OCI-LY1 (cell line): ENCODE measurements at regions not wholly inside any gene's neighbourhood (a gene's known extent, or its start where the extent isn't known, plus 50 kb on each side); places are given as distances from the start of the nearest gene placed in this dataset.

Source experiments
- H2AFZ ChIP-seq: fragments of 200-600 bp; sonication (generic), shearing (Covaris generic); 2 replicates; pipeline ENCODE4 v1.6.0; 2014; ENCODE audit warnings: antibody characterized with exemption, mild to moderate bottlenecking, low read length
- H3F3A ChIP-seq: fragments of 200-600 bp; sonication (generic), shearing (Covaris generic); 2 replicates; pipeline ENCODE4 v1.6.0; 2014; ENCODE audit warnings: mild to moderate bottlenecking, antibody characterized with exemption, low read length, moderate library complexity; ENCODE audit not compliant: insufficient read depth
- H3K27ac ChIP-seq: fragments of 200-600 bp; sonication (generic); 2 replicates; pipeline ENCODE4 v1.5.1; 2014; ENCODE audit warnings: low read length, mixed run types, mild to moderate bottlenecking, low read depth; ENCODE audit not compliant: poor library complexity, severe bottlenecking
- H3K27me3 ChIP-seq: fragments of 200-600 bp; sonication (generic); 2 replicates; pipeline ENCODE4 v1.6.0; 2014; ENCODE audit warnings: antibody characterized with exemption, mild to moderate bottlenecking, low read length, moderate library complexity; ENCODE audit not compliant: insufficient read depth
- H3K36me3 ChIP-seq: fragments of 200-600 bp; sonication (generic); 2 replicates; pipeline ENCODE4 v1.6.1; 2014; ENCODE audit warnings: mild to moderate bottlenecking, antibody characterized with exemption, low read length, moderate library complexity, mixed read lengths; ENCODE audit not compliant: insufficient read depth
- H3K4me1 ChIP-seq: fragments of 200-600 bp; sonication (generic); 2 replicates; pipeline ENCODE4 v1.5.1; 2014; ENCODE audit warnings: mild to moderate bottlenecking, low read length, moderate library complexity; ENCODE audit not compliant: insufficient read depth, severe bottlenecking
- H3K4me2 ChIP-seq: fragments of 200-600 bp; sonication (generic), shearing (Covaris generic); 2 replicates; pipeline ENCODE4 v1.6.1; 2014; ENCODE audit warnings: low read length
- H3K4me3 ChIP-seq: fragments of 200-600 bp; sonication (generic); 2 replicates; pipeline ENCODE4 v1.5.1; 2014; ENCODE audit warnings: low read length, low read depth, mild to moderate bottlenecking, mixed read lengths; ENCODE audit not compliant: poor library complexity, severe bottlenecking
- H3K79me2 ChIP-seq: fragments of 200-600 bp; shearing (Covaris generic); 2 replicates; pipeline ENCODE4 v1.6.1; 2016; ENCODE audit warnings: mixed run types, low read length, mixed read lengths; ENCODE audit not compliant: insufficient read depth
- H3K9ac ChIP-seq: fragments of 200-600 bp; sonication (generic), shearing (Covaris generic); 2 replicates; pipeline ENCODE4 v1.6.1; 2014; ENCODE audit warnings: mild to moderate bottlenecking, low read length, mixed read lengths
- H3K9me2 ChIP-seq: fragments of 200-600 bp; sonication (generic), shearing (Covaris generic); 2 replicates; pipeline ENCODE4 v1.6.1; 2014; ENCODE audit warnings: low read depth, mild to moderate bottlenecking, low read length, mixed read lengths
- H3K9me3 ChIP-seq: fragments of 200-600 bp; shearing (Covaris generic); 2 replicates; pipeline ENCODE4 v1.6.1; 2014; ENCODE audit warnings: low read length, mixed read lengths
- H4K20me1 ChIP-seq: fragments of 200-600 bp; sonication (generic), shearing (Covaris generic); 2 replicates; pipeline ENCODE4 v1.6.0; 2016; ENCODE audit warnings: mild to moderate bottlenecking, low read length; ENCODE audit not compliant: insufficient read depth
- EZH2 ChIP-seq: fragments of 200-600 bp; sonication (generic), shearing (Covaris generic); IDR thresholded peaks from 2 replicates; pipeline ENCODE4 v1.8.0; 2017; ENCODE audit warnings: borderline replicate concordance, mixed run types, mild to moderate bottlenecking, antibody characterized with exemption, low read length, moderate library complexity, mixed read lengths
- TF ChIP-seq, protein P1 (sequence below): fragments of 200-600 bp; sonication (generic), shearing (Covaris generic); IDR thresholded peaks from 2 replicates; pipeline ENCODE4 v1.5.1; 2017; ENCODE audit warnings: mild to moderate bottlenecking, antibody characterized with exemption, low read length, moderate library complexity, mixed read lengths

GRCh38 chr4:67040315-67040714, 505.0 kb downstream of the CENPC start:
- Histone ChIP-seq H3K4me3 (no peak overlapping the region), H3K79me2 (no peaks in the 10 kb centered on the region), H3K9me2 (no peaks in the 10 kb centered on the region), H4K20me1 (no peaks in the 10 kb centered on the region), H2AFZ (no peak overlapping the region), H3K9ac (no peak overlapping the region), H3K27ac (no peak overlapping the region), H3F3A (no peaks in the 10 kb centered on the region), H3K4me2 (no peak overlapping the region), H3K4me1 (no peaks in the 10 kb centered on the region), H3K9me3 (no peaks in the 10 kb centered on the region), H3K27me3 (no peaks in the 10 kb centered on the region), H3K36me3 (no peaks in the 10 kb centered on the region)
- no peak for TF ChIP-seq EZH2
- TF ChIP-seq, protein P1, sequence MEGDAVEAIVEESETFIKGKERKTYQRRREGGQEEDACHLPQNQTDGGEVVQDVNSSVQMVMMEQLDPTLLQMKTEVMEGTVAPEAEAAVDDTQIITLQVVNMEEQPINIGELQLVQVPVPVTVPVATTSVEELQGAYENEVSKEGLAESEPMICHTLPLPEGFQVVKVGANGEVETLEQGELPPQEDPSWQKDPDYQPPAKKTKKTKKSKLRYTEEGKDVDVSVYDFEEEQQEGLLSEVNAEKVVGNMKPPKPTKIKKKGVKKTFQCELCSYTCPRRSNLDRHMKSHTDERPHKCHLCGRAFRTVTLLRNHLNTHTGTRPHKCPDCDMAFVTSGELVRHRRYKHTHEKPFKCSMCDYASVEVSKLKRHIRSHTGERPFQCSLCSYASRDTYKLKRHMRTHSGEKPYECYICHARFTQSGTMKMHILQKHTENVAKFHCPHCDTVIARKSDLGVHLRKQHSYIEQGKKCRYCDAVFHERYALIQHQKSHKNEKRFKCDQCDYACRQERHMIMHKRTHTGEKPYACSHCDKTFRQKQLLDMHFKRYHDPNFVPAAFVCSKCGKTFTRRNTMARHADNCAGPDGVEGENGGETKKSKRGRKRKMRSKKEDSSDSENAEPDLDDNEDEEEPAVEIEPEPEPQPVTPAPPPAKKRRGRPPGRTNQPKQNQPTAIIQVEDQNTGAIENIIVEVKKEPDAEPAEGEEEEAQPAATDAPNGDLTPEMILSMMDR = no peak

DNA sequence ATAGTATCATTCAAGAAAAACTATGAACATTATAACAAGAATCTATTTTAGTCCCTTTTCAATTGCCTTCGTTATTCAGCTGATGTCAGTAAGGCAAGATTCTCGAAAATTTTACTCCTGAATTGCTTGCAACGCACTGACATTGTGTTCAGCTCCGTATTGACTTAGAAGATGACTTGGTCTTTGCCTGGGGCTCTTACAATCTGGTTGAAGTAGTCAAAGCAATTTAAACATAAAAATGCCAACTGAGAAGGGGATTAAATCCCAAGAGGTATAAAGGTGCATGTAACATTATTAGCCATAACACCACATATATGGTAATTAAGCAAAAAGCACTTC, 507.1 kb downstream of the CENPC start:
- Histone ChIP-seq H3K79me2 (no peaks in the 10 kb centered on the region), H3K27me3 (no peaks in the 10 kb centered on the region), H3K27ac (no peak overlapping the region), H3K9me3 (no peaks in the 10 kb centered on the region), H3F3A (no peaks in the 10 kb centered on the region), H3K4me1 (no peaks in the 10 kb centered on the region), H3K9ac (no peak overlapping the region), H3K4me2 (no peak overlapping the region), H3K9me2 (no peaks in the 10 kb centered on the region), H3K4me3 (no peak overlapping the region), H4K20me1 (no peaks in the 10 kb centered on the region), H2AFZ (no peak overlapping the region), H3K36me3 (no peaks in the 10 kb centered on the region)
- TF ChIP-seq, protein P1 = no peak
- no peak for TF ChIP-seq EZH2

DNA sequence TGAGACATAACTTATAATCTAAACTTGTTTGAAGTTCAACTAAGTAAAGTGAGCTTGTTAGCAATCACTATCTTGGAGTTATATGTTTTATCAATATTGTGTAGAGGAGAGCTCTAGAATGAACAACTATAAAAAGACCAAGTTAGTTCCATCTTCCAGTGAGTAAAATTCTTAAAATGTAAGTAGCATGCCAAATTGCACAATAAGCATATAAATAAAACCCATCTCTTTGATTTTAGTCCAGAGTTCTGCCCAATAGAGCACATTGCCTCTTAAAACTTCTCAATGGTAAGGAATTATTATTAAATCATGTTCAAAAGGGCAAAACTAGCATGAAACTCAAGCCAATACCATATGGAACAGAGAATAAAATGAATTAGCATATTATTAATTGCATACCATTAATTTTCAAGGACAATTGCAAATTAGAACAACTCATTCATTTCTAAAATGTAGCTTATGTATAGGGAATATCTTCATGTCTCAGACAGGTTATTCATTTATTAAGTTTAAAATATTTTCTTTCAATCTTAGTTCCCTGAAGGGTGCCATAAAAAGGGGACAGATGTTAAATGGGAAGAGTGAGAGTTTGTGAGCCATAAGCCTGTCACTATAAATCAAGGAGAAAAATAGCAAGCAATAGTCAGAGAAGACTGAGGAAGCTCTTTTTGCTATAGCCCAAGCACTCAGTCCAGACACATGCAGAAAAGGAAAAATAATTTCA, 507.6 kb downstream of the CENPC start:
- no peaks in the 10 kb centered on the region for H3K9me3 ChIP-seq
- no peaks in the 10 kb centered on the region for H3F3A ChIP-seq
- no peak overlapping the region for H3K4me3 ChIP-seq
- no peaks in the 10 kb centered on the region for H4K20me1 ChIP-seq
- no peak overlapping the region for H3K9ac ChIP-seq
- H2AFZ ChIP-seq = no peak overlapping the region
- no peaks in the 10 kb centered on the region for H3K4me1 ChIP-seq
- H3K79me2 ChIP-seq = no peaks in the 10 kb centered on the region
- H3K4me2 ChIP-seq = no peak overlapping the region
- H3K36me3 ChIP-seq = no peaks in the 10 kb centered on the region
- H3K27me3 ChIP-seq = no peaks in the 10 kb centered on the region
- H3K9me2 ChIP-seq = no peaks in the 10 kb centered on the region
- TF ChIP-seq EZH2 = no peak
- TF ChIP-seq, protein P1 = no peak
- no peak overlapping the region for H3K27ac ChIP-seq
